A549 (cell line): ENCODE measurements at regions not wholly inside any gene's neighbourhood (a gene's known extent, or its start where the extent isn't known, plus 50 kb on each side); places are given as distances from the start of the nearest gene placed in this dataset.

Source experiments
- CHD2 ChIP-seq: fragments of 150-350 bp; IDR thresholded peaks from 2 replicates; pipeline ENCODE4 v1.6.1; 2014; ENCODE audit warnings: low read length; ENCODE audit not compliant: partially characterized antibody
- ESRRA ChIP-seq: fragments of 150-350 bp; IDR thresholded peaks from 2 replicates; pipeline ENCODE4 v1.6.1; 2014; ENCODE audit warnings: mild to moderate bottlenecking, low read length, borderline replicate concordance
- GATA3 ChIP-seq: IDR thresholded peaks from 2 replicates; pipeline ENCODE4 v1.6.1; 2012; ENCODE audit warnings: borderline replicate concordance
- HDAC2 ChIP-seq: fragments of 200-600 bp; sonication (generic); IDR thresholded peaks from 2 replicates; pipeline ENCODE4 v1.6.1; 2016
- JUNB ChIP-seq: fragments of >200 bp; sonication (Bioruptor Twin); formaldehyde crosslinking; IDR thresholded peaks from 2 replicates; pipeline ENCODE4 v1.6.1; 2016
- POLR2AphosphoS2 ChIP-seq: conservative IDR thresholded peaks from 2 replicates; pipeline ENCODE4 v1.6.1; 2012; ENCODE audit warnings: low read length, improper control_type of control experiment, inconsistent platforms
- USF2 ChIP-seq: fragments of 450-650 bp; IDR thresholded peaks from 2 replicates; pipeline ENCODE4 v1.6.1; 2014; ENCODE audit warnings: antibody characterized with exemption
- TF ChIP-seq, protein P1 (sequence below): fragments of >200 bp; sonication (Bioruptor Twin); formaldehyde crosslinking; IDR thresholded peaks from 3 replicates; pipeline ENCODE4 v1.5.1; 2016
- TF ChIP-seq, protein P2 (sequence below): fragments of 150-350 bp; IDR thresholded peaks from 2 replicates; pipeline ENCODE4 v1.6.1; 2014; ENCODE audit warnings: low read depth, mild to moderate bottlenecking, low read length
- TF ChIP-seq, protein P3 (sequence below): IDR thresholded peaks from 2 replicates; pipeline ENCODE4 v1.6.1; 2012; ENCODE audit warnings: low read depth, borderline replicate concordance

- TF ChIP-seq, protein P1, sequence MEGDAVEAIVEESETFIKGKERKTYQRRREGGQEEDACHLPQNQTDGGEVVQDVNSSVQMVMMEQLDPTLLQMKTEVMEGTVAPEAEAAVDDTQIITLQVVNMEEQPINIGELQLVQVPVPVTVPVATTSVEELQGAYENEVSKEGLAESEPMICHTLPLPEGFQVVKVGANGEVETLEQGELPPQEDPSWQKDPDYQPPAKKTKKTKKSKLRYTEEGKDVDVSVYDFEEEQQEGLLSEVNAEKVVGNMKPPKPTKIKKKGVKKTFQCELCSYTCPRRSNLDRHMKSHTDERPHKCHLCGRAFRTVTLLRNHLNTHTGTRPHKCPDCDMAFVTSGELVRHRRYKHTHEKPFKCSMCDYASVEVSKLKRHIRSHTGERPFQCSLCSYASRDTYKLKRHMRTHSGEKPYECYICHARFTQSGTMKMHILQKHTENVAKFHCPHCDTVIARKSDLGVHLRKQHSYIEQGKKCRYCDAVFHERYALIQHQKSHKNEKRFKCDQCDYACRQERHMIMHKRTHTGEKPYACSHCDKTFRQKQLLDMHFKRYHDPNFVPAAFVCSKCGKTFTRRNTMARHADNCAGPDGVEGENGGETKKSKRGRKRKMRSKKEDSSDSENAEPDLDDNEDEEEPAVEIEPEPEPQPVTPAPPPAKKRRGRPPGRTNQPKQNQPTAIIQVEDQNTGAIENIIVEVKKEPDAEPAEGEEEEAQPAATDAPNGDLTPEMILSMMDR: no peak
- TF ChIP-seq, protein P2, sequence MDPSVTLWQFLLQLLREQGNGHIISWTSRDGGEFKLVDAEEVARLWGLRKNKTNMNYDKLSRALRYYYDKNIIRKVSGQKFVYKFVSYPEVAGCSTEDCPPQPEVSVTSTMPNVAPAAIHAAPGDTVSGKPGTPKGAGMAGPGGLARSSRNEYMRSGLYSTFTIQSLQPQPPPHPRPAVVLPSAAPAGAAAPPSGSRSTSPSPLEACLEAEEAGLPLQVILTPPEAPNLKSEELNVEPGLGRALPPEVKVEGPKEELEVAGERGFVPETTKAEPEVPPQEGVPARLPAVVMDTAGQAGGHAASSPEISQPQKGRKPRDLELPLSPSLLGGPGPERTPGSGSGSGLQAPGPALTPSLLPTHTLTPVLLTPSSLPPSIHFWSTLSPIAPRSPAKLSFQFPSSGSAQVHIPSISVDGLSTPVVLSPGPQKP: no peak
- no peak for TF ChIP-seq CHD2
- TF ChIP-seq ESRRA: no peak
- TF ChIP-seq, protein P3, sequence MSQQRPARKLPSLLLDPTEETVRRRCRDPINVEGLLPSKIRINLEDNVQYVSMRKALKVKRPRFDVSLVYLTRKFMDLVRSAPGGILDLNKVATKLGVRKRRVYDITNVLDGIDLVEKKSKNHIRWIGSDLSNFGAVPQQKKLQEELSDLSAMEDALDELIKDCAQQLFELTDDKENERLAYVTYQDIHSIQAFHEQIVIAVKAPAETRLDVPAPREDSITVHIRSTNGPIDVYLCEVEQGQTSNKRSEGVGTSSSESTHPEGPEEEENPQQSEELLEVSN: no peak
- TF ChIP-seq USF2: no peak
- TF ChIP-seq GATA3: no peak
- TF ChIP-seq HDAC2: no peak
- no peak for TF ChIP-seq JUNB
- TF ChIP-seq POLR2AphosphoS2: no peak
These were observed 113.1 kb downstream of the RRAGC start for GRCh38 chr1:38746402-38746935.
